Stimulated activated CD4-positive, alpha-beta T cell treated with anti-CD3 and anti-CD28 coated beads, Interleukin-12 subunit alpha, Interleukin-12 subunit beta, amount 100 ng/mL, for 48 hours (primary cell): ENCODE measurements at regions not wholly inside any gene's neighbourhood (a gene's known extent, or its start where the extent isn't known, plus 50 kb on each side); places are given as distances from the start of the nearest gene placed in this dataset.

Experiments used
- DNase-seq, 3 donors: peaks; one replicate each; pipeline ENCODE4 v3.0.0-alpha.2; 2020; ENCODE audit warnings: low read depth in 2 of 3, low spot score in 1 of 3

GRCh38 chr1:5351366-5351765 is 640.9 kb downstream of the NPHP4 start:
- DNase-seq: no peak

GRCh38 chr1:5349526-5349925 is 642.7 kb downstream of the NPHP4 start:
- DNase-seq: no peak

- DNase-seq: no peak
Observed at GRCh38 chr1:5348732-5349465, 643.3 kb downstream of the NPHP4 start.

- DNase-seq: no peak
Observed at GRCh38 chr1:5347726-5348125, 644.5 kb downstream of the NPHP4 start.

GRCh38 chr1:5345556-5345955 is 646.7 kb downstream of the NPHP4 start:
- DNase-seq: no peak

- no peak for DNase-seq
Observed at GRCh38 chr1:5343256-5344020, 648.8 kb downstream of the NPHP4 start.

GRCh38 chr1:5342830-5343229 is 649.4 kb downstream of the NPHP4 start:
- DNase-seq: no peak

GRCh38 chr1:5342172-5342571 is 650.1 kb downstream of the NPHP4 start:
- no peak for DNase-seq

GRCh38 chr1:5341471-5341870 is 650.8 kb downstream of the NPHP4 start:
- no peak for DNase-seq

- DNase-seq: no peak
Observed at GRCh38 chr1:5340560-5341130, 651.6 kb downstream of the NPHP4 start.

GRCh38 chr1:5338466-5338865 is 653.8 kb downstream of the NPHP4 start:
- no peak for DNase-seq

- DNase-seq: no peak
Observed at GRCh38 chr1:5333291-5333690, 658.9 kb downstream of the NPHP4 start.

GRCh38 chr1:5331101-5331500 is 661.1 kb downstream of the NPHP4 start:
- DNase-seq: no peak

GRCh38 chr1:5329068-5329739 is 663.0 kb downstream of the NPHP4 start:
- no peak for DNase-seq

- DNase-seq: no peak
Observed at GRCh38 chr1:5324883-5325282, 667.3 kb downstream of the NPHP4 start.

GRCh38 chr1:5318143-5318816 is 663.9 kb downstream of the AJAP1 start:
- no peak for DNase-seq

- DNase-seq: no peak
Observed at GRCh38 chr1:5317391-5317790, 663.0 kb downstream of the AJAP1 start.

GRCh38 chr1:5312862-5313261 is 658.5 kb downstream of the AJAP1 start:
- DNase-seq: no peak

- DNase-seq: no peak
Observed at GRCh38 chr1:5312293-5312674, 657.9 kb downstream of the AJAP1 start.

GRCh38 chr1:5311634-5312292 is 657.4 kb downstream of the AJAP1 start:
- DNase-seq: no peak

GRCh38 chr1:5311147-5311546 is 656.7 kb downstream of the AJAP1 start:
- no peak for DNase-seq
